ENCODE measurements at regions not wholly inside any gene's neighbourhood (a gene's known extent, or its start where the extent isn't known, plus 50 kb on each side); places are given as distances from the start of the nearest gene placed in this dataset.

DNA sequence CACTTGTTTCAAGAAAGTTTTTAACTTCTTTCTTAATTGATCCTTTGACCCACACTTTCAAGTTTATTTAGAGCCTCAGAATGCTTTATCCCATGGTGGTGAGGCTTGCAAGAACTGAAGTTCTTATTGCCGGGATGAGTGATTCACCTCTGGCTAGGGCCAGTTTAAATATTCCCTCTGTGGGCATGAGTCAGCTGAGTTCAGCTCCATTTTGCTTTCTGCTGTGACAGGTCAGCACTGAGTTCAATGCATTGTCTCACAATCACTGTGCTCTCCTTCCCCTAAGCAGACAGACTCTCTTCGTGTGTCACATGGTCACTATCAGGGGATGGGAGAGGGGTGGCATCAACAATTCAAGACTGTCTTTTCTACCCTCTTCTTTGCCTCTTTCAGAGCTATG lies 514.6 kb upstream of the FBXO33 start:
- DNase-seq, result no peak

DNA sequence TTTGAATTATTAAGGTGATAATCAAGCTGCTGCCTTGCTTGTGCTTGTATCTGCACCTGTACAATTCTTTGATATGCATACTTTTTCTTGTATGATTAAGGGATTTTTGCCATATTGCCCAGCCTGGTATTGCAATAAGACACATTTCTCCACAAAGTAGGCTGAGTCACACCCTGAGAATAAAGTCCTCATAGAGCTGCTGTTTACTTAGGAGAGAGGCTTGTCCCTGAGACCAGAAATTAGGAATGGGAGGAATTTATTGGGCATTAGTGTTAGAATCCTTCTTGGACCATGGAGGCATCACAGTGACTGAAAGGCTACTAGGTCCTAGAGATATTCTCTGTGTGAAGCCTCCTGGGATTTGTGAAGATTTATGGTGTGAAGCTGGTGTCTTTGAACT lies 506.8 kb upstream of the FBXO33 start:
- DNase-seq, result no peak

DNA sequence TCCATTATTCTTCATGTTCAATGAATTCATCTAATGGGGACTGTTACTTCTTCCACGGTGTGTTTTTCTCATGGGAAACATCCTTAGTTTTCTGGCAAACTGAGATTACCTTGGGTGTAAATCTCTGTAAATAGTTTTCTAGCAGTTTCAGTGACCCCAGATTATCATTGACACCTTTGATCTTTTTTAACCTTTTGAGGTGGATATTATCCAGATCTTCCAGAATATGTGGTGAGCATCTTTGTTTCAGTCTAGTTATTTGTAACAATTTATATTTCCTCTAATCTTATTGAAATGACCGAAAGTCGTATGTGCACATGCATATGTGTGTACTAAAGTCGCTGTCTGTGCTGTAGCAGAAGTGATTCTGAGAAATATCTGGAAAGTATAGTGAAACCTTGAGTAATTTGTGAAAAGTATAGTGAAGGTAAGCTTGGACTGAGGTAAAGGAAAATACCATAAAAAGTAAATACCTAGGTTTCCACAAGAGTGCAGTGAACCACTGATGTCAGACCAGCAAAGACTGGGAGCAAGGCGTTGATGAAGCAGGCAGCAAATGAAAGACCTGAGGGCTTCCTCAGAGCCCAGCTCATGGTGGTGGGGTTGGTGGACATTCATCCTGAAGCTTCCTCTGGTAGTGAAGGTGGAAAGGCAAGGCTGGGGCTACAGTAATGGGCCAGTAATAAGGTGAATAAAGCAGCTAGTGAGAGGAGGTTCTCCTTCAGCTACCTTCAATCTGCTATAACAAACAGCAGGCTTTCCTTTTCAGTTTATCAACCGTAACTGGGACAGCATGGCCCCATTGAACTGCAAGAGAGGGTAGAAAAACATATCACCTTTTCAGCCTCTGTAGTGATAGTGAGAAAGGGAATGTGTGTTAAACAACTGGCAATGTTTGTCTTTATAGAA lies 480.2 kb upstream of the FBXO33 start:
- no peak for DNase-seq

DNA sequence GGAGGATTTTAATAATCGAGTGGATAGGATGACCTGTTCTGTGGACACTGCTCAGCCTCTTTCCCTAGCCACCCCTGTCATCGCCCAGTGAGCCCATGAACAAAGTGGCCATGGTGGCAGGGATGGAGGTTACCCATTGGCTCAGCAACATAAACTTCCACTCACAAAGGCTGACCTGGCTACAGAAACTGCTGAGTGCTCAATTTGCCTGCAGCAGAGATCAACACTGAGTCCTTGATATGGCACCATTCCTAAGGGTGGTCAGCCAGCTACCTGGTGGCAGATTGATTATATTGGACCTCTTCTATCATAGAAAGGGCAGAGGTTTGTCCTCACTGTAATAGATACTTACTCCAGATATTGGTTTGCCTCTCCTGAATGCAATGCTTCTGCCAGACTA lies 465.4 kb upstream of the FBXO33 start:
- DNase-seq, result no peak

DNA sequence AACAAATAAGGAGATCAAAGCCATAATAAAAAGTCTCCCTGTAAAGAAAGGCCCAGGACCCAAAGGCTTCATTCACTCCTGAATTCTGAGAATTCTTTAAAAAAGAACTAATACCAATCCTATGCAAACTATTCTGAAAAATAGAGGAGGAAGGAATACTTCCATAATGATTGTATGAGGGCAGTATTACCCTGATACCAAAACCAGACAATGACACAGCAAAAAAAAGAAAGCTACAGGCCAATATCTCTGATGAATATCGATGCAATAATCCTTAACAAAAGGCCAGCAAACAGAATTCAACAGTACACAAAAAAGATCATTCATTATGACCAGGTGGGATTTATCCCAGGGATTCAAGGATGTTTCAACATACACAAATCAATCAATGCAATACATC lies 457.8 kb upstream of the FBXO33 start:
- DNase-seq, result no peak

DNA sequence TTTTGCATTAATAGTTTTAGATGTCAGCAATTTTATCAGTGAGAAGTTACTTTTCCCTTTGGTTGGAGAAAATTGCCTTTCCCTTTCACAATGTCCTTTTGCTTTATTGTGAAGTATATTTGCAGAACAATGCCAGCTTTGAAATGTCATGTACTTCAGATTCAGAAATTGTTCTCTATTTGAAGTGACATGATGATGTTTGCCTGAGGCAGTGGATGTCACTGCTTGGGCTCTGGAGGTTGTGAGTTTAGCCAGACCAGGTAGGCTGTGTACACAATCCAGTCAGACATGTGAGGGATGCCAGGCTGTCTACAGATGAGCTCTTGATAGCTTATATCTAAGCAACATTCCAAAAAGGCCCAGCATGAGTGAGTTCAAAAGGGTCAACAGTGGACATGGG lies 451.9 kb upstream of the FBXO33 start:
- DNase-seq, result no peak

DNA sequence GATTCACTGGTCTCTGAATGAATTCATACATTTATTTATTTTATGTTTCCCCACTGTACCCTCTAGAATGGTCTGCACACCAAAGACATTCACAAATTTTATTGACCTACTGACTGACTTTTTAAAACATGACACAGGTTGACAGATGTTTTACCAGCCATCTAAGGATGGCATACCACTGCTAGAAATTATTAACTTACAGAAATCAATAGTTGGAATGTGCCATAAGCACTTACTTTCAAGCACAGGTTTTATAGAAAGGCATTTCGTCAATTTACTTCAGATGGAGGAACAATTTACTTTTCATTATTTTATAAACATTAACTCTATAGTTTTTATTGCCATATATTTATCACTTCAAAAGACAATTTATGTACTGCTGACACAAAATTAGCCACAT lies 448.7 kb upstream of the FBXO33 start:
- DNase-seq, result no peak

DNA sequence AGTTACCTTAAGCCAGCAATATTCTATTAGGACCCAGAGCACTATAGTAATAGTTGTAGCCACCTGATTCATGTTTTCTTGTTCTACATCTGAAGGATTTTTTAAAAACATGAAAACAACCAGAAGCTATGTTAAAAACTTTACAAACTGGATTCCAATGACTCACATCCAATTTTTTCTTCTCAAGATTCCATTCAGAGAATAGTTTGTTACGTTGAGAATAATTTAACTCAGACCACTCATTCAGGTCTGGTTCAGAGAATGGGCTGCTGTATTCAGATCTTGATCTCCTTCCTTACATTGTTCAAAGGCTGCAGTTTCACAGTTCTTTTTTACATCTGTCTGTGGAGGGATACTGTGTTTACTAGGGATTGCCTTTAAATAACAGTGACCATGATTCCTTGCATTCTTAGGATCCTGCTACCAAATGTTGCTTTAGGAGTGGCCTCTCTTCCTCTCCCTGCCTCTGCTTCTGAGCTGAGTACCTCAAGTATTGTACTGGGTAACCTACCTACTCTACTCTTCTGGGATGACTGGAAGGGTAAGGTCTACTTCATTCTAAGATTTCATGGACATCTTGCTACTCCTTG lies 448.0 kb upstream of the FBXO33 start:
- DNase-seq, result no peak

DNA sequence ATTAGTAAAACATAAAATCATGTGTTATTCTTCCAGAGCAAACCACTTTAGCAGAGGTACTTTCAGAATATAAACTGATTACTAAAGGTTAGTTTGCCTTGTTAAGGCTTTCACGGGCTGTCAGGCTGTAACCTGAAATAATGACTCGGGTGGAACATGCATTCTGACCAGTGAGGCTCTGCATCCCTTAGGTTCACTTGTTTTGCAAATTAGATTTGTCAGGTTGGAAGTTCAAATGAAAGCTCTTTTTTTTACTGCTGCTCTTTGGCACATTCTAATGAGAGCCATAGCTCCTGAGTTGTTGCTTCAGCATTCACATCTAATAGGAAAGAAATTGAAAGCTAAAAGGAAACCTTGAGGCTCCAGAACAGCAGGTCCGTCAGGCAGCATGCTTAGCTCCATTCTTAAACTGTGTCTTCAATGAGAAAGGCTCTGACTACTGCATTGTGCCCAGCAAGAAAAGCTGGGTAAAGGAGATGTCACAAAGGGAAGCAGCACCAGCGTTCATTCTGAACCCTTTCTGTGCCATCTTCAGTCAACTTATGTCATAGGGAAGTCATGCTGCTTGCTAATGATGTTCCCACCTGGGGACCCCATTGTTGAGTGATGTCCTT lies 445.5 kb upstream of the FBXO33 start:
- DNase-seq, result no peak

DNA sequence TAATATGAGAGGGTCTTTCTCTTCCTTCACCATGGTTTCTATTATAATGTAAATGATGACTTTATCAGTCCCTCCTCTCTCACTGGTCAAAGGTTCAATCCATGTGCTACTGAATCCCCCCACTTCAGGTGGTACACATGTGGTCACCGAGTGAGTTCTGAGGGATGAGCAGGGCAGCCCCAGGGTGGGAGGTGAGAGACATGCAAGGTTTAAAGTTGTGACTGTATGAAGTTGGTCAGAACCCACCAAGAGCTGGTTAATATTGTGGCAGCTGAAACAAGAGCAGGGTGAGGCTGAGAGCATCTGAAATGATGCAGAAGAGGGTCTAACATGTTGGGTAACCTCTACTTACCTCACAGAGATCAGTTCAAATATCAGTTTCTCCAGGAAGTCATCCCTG lies 444.7 kb upstream of the FBXO33 start:
- no peak for DNase-seq

DNA sequence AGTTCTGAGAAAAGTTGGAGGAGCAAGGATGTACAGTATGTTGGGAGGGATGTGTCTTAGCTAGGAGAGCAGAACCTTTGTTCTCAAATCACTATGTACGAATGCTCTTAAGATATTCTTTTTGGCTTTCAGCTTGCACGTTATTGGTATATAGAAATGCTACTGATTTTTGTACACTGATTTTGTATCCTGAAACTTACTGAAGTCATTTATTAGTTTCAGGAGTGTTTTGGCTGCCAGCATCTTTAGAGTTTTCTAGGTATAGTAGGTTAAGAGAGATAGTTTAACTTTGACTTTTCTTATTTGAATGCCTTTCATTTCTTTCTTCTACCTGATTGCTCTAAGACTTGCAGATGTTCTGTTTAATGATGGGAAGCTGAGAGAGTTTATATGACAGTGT lies 442.8 kb upstream of the FBXO33 start:
- no peak for DNase-seq

DNA sequence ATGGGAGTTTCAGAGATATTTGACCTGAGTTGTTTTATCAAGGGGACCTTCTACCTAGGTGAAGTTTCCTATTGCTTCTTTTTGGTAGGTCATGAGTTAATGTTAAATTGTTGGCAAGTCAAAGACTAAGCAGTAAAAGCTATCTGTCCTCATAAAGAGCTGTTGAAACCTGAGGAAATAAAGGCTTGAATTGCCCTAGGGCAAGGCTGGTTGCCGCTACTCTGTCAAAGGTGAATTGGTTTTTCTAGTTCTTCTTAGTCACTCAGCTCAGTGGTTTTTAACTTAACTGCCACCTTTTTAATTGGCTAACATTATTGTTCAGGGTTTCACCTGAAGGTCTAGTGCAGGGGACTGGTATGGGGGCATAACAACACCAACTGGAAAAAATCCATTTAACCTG lies 441.6 kb upstream of the FBXO33 start:
- no peak for DNase-seq

DNA sequence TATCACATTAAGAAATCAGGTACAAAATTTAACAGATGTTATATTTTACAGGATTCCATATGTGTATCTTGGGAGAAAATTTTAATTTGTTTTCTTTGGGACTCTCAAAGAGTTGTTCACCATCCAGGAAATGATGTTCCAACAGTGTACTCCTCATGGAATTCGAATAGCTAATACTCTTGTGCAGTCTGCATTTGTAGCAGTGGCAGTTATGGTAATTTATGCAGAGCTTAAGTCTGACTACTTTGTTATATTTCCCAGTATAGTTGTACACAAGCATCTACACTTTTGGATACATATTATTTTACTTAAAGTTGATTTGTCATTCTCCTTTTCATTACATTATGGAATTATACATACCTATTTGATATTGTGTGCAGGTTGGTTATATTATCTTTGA lies 436.7 kb upstream of the FBXO33 start:
- no peak for DNase-seq

DNA sequence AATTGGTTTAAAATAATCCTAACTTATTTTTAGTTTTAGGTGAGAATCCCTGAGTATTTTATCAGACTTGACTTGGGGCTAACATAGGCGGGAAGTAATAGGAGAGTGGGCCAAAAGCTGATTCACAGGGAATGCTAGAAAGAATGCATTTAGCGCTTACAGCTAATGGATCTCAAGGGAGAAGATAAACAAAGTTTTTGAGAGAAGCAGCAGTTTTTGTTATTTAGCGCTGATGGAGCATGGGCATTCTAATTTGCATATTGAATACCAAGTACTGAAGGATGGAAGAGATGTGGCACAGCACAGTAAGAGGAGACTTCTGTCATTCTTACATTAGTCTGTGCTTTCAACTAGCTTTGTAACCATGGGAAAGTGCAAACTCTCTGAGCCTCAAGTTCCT lies 436.0 kb upstream of the FBXO33 start:
- no peak for DNase-seq

DNA sequence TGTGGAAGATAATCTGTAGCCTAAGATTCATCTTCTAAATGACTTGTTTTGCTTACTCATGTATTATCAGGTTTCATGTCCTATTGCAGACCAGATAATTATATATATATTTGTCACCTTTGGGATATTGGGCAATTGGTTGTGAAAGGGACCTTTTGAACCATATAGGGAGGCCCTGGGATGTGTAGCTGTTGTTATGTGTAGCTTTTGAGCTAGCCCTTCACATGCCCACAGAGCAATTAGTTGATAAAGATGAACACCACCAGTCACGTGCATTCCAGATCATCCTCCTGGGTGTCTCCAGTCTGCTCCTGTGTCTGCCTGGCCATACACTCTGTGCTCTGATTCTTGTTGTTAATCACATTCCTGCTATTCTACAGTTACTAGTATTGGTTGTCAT lies 431.2 kb upstream of the FBXO33 start:
- DNase-seq, result no peak

DNA sequence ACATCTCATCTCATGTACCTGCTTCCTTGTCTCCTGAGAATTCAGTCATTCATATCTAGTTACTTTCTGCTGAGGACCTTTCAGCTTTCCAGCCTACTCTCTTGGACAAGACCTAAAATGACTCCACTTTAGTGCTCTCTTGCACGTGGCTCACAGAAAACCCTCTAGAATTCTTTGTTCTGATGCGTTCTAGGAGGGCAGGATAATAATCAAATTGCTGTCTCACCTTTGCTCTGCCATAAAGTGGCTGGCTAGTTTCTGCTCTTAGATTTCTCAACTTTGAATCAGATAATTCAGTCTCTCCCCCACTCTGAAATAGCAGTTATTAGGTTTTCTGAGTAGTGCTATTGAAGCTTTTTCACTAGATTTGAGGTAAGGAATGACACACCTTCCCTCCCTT lies 429.5 kb upstream of the FBXO33 start:
- DNase-seq, result no peak

DNA sequence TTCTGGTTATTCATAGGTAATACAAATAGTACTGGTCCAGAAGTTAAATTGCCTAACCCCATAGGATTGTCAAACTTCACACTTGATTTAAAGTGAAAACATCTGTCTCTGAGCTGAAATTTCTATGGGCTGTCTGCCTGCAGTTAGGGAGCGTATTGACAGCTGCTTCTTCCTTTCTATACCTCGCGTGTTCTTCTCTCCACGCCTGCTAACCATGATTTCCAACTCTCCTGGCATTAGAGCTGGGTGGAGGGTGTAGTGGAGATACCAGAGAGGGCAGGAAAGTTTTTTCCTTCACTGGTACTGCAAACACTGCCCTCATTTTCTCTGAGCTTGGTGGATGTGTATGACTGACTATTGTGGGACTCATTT lies 429.0 kb upstream of the FBXO33 start:
- no peak for DNase-seq

DNA sequence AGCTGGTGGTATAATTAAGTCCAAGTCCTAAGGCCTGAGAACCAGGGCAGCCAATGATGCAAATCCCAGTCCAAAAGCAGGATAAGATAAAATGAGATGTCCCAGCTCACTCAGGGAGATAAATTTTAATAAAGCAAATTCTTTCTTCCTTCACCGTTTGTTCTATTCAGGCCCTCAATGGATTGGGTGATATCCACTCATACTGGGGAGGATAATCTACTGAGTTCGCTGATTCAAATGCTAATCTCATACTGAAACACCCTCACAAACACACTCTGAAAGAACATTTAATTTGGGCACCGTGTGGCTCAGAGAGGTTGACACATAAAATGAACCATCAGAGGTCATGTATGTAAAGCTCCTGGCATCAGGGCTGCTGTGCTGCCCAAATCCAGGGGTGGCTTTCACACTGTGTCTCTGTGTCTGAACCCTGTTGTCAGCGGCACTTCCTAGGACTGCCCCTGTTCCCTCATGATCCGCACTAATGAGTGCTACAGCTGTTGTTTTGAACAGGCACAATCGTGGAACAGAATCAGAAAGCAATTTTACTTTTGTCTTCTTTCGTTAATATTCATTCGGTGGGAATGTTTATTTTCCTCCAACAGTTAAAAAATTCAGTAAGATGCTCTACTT lies 428.5 kb upstream of the FBXO33 start:
- no peak for DNase-seq

DNA sequence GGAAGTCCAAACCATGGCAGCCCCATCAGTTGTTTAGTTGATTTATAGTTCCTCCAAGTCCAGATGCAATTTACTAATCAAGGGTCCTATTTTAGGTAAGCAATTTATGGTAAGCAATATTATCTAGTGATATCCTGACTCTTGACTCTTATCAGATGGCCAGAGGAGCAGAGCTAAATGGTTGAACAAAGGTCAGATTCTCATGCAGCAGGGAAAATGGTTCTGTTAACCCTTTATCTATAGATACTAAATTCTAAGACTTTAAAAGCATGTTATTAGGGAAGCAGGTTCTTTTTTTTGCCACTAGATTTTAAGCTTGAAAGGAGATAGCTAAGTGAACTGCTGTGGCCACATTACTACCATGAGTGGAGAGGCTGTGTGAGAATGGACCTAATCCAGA lies 427.1 kb upstream of the FBXO33 start:
- DNase-seq, result no peak

DNA sequence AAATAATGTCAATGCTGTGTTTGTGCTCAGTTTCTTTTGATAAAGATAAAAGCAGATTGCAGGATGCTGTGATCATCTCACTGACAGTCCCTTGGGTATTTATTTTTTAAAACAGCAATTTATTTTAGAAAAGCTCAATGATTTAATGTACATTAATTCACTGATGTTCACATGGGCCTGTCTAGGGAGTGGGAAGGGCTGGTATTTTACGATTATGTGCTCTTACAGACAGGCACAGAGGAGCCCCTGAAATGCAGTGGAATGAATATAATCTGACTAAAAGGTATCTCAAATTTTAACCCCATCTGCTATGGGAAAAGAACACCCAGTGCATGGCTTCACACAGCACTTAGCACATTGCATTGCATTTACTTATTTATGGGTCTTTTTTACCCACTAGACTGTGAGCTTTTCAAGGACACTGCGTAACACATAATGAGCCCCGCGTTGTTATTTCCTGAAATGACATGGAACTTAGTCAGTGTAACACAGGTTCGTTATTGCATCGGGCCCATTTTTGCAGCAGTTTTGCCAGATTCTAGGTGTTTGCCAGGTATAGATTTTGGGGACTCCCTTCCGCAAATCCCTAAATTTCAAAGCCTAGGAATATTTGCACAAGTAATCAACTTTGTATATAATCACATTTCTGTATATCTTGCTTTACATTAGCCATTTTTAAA lies 425.3 kb upstream of the FBXO33 start:
- DNase-seq, result no peak

DNA sequence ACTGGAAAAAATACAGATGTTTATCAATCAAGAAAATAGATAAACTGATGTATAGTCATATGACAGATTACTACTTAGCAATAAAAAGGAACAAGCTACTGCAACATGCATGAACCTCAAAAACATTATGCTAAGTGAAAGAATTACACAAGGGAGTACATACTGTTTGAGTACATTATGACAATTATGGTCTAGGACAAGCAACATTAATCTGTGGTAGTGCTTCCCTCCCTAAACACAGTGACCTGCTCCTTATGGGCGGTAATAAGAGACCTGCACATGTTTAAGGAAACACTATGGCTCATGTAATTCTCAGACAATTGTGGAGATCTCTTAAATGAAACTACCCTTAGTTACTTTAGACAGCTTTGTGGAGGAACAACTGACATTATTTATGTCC lies 421.2 kb upstream of the FBXO33 start:
- DNase-seq, result no peak

DNA sequence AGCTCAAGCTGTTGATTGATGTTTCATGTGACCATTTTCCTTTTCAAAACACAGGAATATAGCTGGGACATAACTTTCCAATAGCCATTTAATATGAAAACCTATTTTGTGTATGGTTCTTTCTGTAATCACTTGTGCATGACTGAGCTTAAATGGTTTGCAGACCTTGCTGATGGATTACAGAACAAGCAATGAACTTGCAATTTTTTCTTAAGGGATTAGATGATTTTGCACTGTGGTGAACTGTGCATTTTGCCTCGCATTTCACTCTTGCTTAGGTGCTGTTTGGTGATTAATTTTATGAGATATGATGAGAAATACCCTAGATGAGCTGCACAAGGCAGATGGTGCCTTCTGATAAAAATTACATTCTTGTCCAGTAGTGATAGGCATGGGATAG lies 419.0 kb upstream of the FBXO33 start:
- no peak for DNase-seq

DNA sequence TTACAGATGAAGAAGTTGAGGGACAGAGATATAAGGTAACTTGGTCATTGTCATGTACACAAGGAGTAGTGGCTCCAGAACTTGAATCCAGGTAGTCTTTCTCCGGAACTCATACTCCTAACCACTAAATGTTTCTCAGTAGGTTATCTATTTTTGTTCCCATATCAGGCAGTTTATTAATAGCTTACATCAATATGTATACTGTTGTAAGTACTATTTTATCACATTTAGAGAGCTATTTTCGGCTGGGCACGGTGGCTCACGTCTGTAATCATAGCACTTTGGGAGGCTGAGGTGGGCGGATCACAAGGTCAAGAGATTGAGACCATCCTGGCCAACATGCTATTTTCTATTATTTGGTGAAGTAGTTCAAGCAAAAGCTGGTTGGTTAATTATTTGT lies 415.6 kb upstream of the FBXO33 start:
- no peak for DNase-seq
